ENCODE measurements at regions not wholly inside any gene's neighbourhood (a gene's known extent, or its start where the extent isn't known, plus 50 kb on each side); places are given as distances from the start of the nearest gene placed in this dataset.
"Not testable (repeated sequence)": the region's sequence is repeated elsewhere in the genome, so short reads cannot be mapped to it uniquely, and the experiment has no call there.

DNA sequence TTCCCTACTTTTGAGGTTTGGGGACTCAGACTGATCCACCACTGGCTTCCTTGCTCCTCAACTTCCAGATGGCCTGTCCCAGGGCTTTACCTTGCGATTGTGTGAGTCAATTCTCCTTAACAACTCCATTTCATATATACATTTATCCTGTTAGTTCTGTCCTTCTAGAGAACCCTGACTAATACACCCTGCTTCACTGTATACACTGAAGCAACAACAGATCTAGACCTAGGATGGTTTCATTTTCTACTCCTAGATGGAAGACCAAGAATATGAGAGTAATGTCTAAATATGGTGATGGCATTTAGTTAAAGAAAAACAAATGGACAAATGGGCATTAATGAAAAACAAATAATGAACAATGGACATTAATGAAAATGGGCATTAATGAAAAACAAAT, 225.6 kb downstream of the LMBRD1 start:
- no peak overlapping the region for H3K27ac ChIP-seq
- no peak for TF ChIP-seq ZFX (IDR thresholded peaks at IDR 0.05; ENCODE audit: borderline replicate concordance)
- TF ChIP-seq, protein P1, sequence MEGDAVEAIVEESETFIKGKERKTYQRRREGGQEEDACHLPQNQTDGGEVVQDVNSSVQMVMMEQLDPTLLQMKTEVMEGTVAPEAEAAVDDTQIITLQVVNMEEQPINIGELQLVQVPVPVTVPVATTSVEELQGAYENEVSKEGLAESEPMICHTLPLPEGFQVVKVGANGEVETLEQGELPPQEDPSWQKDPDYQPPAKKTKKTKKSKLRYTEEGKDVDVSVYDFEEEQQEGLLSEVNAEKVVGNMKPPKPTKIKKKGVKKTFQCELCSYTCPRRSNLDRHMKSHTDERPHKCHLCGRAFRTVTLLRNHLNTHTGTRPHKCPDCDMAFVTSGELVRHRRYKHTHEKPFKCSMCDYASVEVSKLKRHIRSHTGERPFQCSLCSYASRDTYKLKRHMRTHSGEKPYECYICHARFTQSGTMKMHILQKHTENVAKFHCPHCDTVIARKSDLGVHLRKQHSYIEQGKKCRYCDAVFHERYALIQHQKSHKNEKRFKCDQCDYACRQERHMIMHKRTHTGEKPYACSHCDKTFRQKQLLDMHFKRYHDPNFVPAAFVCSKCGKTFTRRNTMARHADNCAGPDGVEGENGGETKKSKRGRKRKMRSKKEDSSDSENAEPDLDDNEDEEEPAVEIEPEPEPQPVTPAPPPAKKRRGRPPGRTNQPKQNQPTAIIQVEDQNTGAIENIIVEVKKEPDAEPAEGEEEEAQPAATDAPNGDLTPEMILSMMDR (IDR thresholded peaks at IDR 0.05), result no peak

DNA sequence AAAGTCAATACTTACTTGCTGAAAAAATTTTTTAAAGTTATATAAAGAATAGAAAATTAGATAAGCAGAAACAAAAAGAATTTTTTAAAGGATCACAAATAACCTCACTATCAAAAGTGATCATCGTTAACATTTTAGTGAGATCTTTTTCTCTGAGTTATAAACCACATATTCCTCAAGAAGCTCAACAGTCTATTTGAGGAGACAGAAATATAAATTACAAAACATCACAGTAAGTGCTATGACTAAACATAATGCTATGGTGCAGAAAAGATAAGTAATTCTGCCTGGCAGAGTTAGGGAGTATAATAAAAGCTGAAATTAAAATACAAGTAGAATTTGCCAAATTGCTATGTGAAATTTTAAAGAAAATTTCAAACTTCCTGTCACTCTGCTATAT, 226.7 kb downstream of the LMBRD1 start:
- H3K27ac ChIP-seq, result no peak overlapping the region
- TF ChIP-seq, protein P1 (IDR thresholded peaks at IDR 0.05), result no peak
- no peak for TF ChIP-seq ZFX (IDR thresholded peaks at IDR 0.05; ENCODE audit: borderline replicate concordance)

DNA sequence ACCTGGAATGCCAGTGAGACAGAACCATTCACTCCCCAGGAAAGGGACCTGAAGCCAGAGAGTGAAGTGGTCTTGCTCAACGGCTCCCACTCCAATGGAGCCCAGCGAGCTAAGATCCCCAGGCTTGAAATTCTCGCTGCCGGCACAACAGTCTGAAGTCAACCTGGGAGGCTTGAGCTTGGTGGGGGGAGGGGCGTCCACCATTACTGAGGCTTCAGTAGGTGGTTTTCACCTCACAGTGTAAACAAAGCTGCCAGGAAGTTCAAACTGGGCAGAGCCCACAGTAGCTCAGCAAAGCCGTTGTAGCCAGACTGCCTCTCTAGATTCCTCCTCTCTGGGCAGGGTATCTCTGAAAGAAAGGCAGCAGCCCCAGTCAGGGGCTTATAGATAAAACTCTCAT, 236.2 kb downstream of the LMBRD1 start:
- not testable (repeated sequence) for H3K27ac ChIP-seq

GRCh38 chr6:69555088-69555638, 241.6 kb downstream of the LMBRD1 start:
- no peak overlapping the region for H3K27ac ChIP-seq
- no peak for TF ChIP-seq ZFX (IDR thresholded peaks at IDR 0.05; ENCODE audit: borderline replicate concordance)
- TF ChIP-seq, protein P1 (IDR thresholded peaks at IDR 0.05), result no peak

DNA sequence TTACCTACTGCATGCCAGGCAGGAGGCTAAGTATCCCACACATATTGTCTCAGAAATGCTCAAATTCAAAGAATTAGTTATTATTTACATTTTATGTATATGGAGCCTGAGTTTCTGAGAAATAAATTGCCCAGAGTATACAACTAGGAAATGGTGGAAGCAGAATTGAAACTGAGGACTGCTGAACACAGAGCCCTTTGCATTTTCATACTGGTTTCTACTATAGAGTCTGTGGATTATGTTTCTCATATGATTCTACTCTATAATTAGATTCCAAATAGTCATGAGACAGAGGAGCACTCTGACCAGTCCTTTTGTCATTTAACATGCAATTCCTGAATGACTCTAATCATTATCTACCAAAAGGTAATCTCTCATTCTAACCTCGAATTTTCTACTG, 254.3 kb downstream of the LMBRD1 start:
- TF ChIP-seq, protein P1 (IDR thresholded peaks at IDR 0.05), result no peak
- TF ChIP-seq ZFX (IDR thresholded peaks at IDR 0.05; ENCODE audit: borderline replicate concordance), result no peak

DNA sequence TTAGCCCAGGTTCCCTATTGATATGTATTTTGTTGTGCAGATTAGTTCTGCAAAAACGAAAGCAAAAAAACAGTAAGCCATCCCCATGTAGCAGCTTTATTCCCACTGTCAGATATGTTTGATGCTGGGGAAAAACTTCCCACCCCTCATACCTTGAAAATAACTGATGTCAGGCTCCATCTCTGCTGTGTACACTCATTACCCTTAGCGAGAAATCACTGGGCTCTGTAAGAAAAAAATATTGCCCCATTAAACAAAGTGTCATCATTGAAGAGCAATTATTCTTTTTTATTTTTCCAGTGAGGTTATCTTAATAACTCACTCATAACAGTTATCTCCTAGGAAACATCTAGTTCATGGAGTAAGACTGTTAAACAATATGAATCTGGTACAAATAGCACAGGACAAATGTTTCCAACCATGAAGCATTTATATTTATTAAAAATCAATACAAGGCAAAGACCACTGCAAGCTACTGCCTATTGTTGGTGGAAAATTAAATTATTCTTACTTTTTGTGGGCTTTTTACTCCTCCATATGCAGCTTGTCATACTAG, 268.8 kb downstream of the LMBRD1 start:
- TF ChIP-seq, protein P1 (IDR thresholded peaks at IDR 0.05), result no peak
- TF ChIP-seq ZFX (IDR thresholded peaks at IDR 0.05; ENCODE audit: borderline replicate concordance), result no peak
- H3K27ac ChIP-seq, result no peak overlapping the region

More for the DNA sequence above, 254.3 kb downstream of the LMBRD1 start:
- no peak overlapping the region for H3K27ac ChIP-seq

- H3K27ac ChIP-seq, result not testable (repeated sequence)
These were observed 281.3 kb downstream of the LMBRD1 start for GRCh38 chr6:69515480-69515879.

DNA sequence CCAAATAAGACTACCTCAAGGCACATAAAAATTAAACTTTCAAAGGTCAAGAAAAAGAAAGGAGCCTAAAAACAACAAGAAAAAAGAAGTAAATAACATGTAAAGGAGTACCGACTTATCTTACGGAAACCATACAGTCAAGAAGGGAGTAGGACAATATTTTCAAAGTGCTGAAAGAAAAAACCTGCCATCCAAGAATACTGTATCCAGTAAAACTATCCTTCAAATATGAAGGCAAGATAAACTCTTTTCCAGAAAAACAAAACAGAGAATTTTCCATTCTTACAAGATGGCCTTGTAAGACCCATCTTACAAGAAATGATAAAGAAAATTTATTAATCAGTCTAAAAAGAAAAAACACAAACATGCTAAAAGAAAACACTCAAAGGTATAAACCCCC, 302.2 kb downstream of the LMBRD1 start:
- H3K27ac ChIP-seq, result no peak overlapping the region
- TF ChIP-seq, protein P1 (IDR thresholded peaks at IDR 0.05), result no peak

Data from 22Rv1 (cell line).